ENCODE measurements at regions not wholly inside any gene's neighbourhood (a gene's known extent, or its start where the extent isn't known, plus 50 kb on each side); places are given as distances from the start of the nearest gene placed in this dataset.

- TF ChIP-seq CTCF (IDR thresholded peaks at IDR 0.05) (no peak), ZFX (IDR thresholded peaks at IDR 0.05; ENCODE audit: borderline replicate concordance) (no peak)
Measured at GRCh38 chr12:58177366-58177765, 236.0 kb downstream of the ATP23 start.
